HG03135 (cell line): ENCODE measurements at regions not wholly inside any gene's neighbourhood (a gene's known extent, or its start where the extent isn't known, plus 50 kb on each side); places are given as distances from the start of the nearest gene placed in this dataset.
"Not testable (repeated sequence)": the region's sequence is repeated elsewhere in the genome, so short reads cannot be mapped to it uniquely, and the experiment has no call there.

Experiments
- ATAC-seq: cut with Tn5 transposase; IDR thresholded peaks from one replicate; pipeline ENCODE4 v1.9.1; 2021; ENCODE audit warnings: mild to moderate bottlenecking, moderate library complexity; ENCODE audit not compliant: unreplicated experiment

- no peak for ATAC-seq
Measured at GRCh38 chr4:181821039-181822004, 421.9 kb upstream of the TENM3 start.

GRCh38 chr4:181822005-181822375 lies 421.2 kb upstream of the TENM3 start:
- no peak for ATAC-seq

GRCh38 chr4:181823183-181823582 lies 420.0 kb upstream of the TENM3 start:
- no peak for ATAC-seq

GRCh38 chr4:181823645-181824044 lies 419.6 kb upstream of the TENM3 start:
- ATAC-seq, result no peak

GRCh38 chr4:181825564-181825963 lies 417.6 kb upstream of the TENM3 start:
- ATAC-seq, result no peak

GRCh38 chr4:181827246-181827645 lies 416.0 kb upstream of the TENM3 start:
- ATAC-seq, result no peak

GRCh38 chr4:181830404-181831035 lies 412.7 kb upstream of the TENM3 start:
- ATAC-seq, result no peak

- no peak for ATAC-seq
Measured at GRCh38 chr4:181834071-181834470, 409.1 kb upstream of the TENM3 start.

GRCh38 chr4:181835348-181835747 lies 407.9 kb upstream of the TENM3 start:
- no peak for ATAC-seq

GRCh38 chr4:181838253-181838652 lies 404.9 kb upstream of the TENM3 start:
- ATAC-seq, result no peak

GRCh38 chr4:181843797-181844196 lies 399.4 kb upstream of the TENM3 start:
- ATAC-seq, result not testable (repeated sequence)

GRCh38 chr4:181845617-181846016 lies 397.6 kb upstream of the TENM3 start:
- ATAC-seq, result no peak

- ATAC-seq, result no peak
Measured at GRCh38 chr4:181846934-181847333, 396.3 kb upstream of the TENM3 start.

GRCh38 chr4:181848357-181848756 lies 394.8 kb upstream of the TENM3 start:
- no peak for ATAC-seq

- ATAC-seq, result no peak
Measured at GRCh38 chr4:181849472-181849871, 393.7 kb upstream of the TENM3 start.

- no peak for ATAC-seq
Measured at GRCh38 chr4:181853881-181854511, 389.2 kb upstream of the TENM3 start.

GRCh38 chr4:181855307-181855706 lies 387.9 kb upstream of the TENM3 start:
- ATAC-seq, result no peak

- not testable (repeated sequence) for ATAC-seq
Measured at GRCh38 chr4:181857471-181857870, 385.7 kb upstream of the TENM3 start.

GRCh38 chr4:181858741-181859140 lies 384.5 kb upstream of the TENM3 start:
- no peak for ATAC-seq

- ATAC-seq, result no peak
Measured at GRCh38 chr4:181859439-181859838, 383.8 kb upstream of the TENM3 start.

GRCh38 chr4:181860157-181860556 lies 383.0 kb upstream of the TENM3 start:
- ATAC-seq, result no peak

GRCh38 chr4:181860668-181861067 lies 382.5 kb upstream of the TENM3 start:
- no peak for ATAC-seq
